CD4-positive, alpha-beta T cell treated with Interleukin-6 for 4 hours (primary cell): ENCODE measurements at regions not wholly inside any gene's neighbourhood (a gene's known extent, or its start where the extent isn't known, plus 50 kb on each side); places are given as distances from the start of the nearest gene placed in this dataset.

Experiments
- DNase-seq: peaks from one replicate; pipeline ENCODE4 v3.0.0-alpha.2; 2020; ENCODE audit warnings: mixed read lengths

DNA sequence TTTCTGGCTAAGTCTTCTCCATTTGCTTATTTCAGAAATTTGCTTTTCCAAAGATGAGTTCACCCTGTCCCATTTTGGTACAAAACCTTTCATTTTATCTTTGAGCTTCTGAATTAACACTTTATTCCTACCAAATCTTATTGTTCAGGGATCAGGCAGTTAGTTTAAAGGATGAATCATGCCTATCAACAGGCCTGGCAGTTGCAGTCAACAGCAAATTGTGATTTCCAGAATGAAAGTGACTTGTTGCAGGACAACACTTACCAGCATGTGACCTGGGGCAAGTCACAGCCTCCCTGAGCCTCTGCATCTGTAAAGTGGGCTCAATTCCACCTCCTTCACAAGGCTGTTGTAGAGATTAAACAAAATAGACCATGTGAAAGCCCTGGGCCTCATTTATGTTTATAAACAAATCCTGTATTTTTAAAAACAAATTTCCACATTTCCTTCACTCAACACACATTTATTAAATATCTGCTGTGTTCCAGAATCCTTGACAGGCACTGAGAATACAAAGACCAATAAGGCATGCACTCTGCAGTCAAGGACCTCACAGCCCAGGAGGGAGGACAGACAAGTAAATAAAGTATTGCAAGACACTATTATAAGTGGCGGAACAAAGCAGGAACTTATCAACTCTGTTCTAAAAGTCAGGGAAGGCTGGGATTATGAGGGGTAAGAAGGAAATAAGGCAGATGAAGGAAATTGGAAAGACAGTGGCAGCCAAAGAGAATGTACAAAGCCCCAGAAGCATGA is 359.1 kb upstream of the IL12A start:
- no peak for DNase-seq

DNA sequence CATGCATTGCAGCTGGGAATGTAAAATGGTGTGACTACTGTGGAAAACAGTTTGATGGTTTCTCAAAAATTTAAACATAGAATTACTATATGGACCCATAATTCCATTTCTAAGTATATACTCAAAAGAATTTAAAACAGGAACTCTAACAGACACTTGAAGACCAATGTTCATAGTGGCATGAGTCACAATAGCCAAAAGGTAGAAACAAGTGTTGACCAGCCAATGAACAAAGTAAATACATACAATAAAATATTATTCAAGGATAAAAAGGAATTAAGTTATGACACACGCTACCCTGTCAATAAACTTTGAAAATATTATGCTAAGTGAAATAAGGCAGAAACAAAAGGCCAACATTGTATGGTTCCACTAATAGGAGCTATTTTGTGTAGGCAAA is 357.4 kb upstream of the IL12A start:
- DNase-seq, result no peak

DNA sequence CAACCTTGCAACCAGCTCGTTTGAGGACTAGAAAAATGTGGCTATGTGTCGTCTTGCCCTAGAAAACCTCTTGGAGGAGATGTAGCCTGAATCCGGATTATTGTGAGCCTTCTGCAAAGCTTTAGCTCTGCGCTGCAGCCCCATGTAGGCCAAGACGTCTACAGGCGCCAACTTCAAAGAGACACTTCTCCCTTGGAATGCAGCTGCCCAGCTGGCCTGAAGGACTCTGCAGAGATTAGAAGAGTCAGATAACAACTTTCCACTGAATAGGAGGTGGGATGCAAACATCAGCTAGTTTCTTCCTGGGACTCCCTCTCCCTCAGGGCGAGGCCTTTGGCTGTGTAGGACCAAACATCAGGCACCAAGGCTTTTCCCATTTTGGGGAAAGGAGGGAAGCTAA is 356.5 kb upstream of the IL12A start:
- no peak for DNase-seq

DNA sequence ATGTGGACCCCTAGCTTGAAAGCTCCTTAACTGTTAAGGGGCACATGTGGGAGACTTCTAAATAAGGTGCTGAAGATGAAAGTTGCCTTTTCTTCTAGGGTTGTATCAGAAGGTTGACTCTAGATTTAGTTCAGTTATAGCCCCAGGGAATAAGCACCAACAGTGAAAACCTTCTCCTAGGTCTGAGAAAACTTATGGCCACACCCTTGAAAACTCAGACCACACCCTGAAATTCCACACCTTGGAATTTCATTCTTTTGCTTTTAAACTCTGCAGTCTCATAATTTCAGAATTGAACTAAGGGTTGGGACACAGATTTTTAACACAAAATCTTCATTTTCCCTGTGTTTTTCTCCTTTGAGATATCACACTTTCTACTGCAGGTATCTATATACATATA is 355.8 kb upstream of the IL12A start:
- DNase-seq, result no peak

DNA sequence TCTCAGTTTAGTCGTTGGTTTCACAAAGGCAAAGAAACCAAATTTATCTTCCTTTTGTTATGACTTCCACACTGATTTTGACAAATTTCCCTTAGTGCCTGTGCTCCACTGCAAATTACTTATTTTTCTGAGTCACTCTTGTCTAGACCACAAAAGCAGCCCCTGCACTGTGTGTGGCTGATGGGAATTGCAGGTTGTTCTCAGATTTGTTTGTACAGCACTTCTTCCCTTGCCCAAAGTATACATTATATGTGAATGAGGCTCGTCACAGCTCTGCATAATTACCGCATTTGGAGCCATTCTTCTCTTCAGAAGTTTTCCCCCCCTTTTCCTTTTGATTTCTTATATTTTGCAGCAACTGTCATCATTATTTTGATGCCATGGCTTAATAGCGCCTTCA is 354.2 kb upstream of the IL12A start:
- DNase-seq, result no peak

DNA sequence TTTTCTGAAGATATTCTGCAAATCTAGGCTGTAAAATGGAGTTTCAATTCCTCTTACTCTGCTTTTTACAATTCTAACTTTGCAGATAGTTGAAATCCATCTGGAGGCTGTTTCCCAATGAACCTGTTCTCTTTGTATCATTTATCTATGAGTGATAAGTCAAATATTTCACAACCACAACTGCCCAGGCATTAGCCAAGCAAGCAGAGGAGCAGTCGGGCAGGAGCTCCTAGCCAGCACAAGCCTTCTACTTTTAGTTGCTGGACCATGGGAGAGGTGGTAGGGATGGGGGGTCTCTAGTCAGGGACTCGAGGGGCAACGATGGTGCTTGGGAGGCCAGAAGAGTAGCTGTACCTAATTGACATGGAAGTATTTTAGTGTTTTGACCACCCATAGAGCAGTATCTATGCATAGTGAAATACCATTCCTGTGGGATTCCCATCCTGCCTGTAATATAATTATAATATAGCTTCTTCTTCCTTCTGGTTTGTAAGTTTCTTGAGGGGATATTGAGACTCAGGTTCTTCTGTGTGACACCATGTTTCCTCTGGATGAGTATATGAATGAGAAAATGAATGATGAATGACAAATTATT is 353.5 kb upstream of the IL12A start:
- DNase-seq, result no peak

DNA sequence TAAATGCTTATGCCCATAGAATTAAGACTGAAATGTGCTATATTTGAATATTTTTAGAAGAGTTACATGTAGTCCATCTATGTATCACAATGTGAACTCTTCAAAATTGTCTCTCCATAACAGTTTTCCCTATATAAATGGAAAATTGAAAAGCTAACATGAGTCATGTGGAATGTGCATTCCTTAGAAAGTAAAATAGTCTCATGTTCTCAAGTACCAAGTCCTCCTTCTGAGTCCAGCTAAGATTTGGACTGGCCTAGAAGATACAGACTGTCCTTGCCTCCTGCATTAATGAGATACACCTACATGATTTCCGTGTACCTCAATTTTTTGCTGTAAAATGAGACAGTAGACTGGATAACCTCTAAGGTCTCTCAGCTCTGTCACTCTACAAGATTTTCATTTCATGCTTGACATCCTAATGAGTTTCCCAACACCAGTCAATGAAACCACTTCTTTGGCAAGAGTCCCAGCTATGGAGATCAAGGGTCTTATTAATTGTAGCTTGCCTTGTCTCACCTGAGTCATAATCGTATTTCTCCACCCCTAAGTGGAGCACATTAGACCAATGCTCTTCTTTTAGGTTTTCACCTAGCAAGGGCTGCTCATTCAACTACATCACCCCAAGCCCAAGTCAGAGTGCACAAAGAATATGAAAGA is 350.6 kb upstream of the IL12A start:
- no peak for DNase-seq

DNA sequence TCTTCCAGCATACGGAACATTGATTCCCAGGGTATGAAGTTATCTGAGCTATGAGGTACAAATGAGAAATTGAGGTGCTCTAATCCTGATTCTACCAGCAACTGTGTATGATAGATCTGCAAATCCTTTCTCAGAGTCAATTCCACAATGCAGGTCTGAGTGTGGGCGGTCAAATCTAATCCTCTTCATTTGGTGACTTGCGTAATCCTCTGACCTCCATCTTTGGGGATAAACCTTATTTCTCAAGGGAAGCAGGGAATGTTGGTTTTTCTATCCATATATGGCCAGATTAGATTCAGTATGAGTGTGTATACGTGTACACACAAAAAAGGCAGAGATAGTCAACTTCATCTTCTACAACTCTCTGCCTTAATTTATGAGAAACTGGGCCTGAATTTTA is 348.4 kb upstream of the IL12A start:
- DNase-seq, result no peak

DNA sequence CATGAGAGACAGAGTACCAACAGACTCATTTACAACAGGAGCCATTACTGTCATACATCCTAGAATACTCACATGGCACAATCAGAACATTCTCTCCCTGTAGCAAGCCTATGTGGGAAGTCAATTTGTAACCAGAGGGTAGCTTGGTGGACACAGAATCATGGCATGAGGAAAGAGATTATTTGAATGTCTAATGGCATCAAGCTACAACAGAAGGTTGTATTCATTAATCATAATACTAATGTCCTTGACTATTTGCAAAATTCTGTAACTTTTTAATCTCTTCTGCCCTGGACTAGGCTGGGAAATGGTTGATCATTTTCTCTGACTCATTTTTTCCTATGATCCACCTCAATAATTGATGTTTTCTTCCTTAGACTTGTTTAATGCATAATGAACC is 345.2 kb upstream of the IL12A start:
- DNase-seq, result no peak

DNA sequence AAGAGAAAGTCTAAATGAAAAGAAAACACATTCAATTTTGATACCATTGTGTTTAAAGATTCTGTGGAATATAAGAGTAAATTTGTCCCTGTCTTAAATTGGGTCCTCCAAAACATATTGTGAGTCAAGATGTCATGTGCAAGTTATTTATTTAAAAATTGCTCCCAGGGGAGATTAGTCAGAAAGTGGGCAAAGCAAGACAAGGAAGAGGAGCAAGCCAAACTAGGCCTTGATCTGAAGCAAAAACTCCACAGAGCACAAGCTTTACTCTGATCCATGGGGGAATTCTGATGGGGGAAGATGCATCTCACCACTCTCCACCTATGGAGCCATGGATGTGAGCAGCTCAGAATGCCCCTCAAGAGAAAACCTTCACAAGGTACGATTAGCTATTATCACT is 342.8 kb upstream of the IL12A start:
- DNase-seq, result no peak

DNA sequence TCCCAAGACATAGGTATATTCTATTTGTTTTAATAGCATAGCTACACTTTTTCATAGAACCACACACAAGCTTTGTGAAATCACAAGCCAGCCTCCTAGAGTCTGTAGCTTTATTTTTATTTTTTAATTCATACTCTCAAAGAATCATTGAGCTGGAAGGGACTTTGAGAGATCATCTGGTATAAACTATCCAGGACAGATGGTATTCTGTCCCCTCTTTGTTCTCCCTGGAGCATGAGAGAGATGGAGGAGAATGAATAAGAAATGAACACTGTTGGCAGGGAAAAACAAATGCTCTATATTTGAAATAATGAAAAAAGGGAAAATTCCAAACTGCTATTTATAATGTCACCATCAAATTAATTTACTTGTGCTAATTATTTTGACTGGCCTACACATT is 338.7 kb upstream of the IL12A start:
- no peak for DNase-seq

DNA sequence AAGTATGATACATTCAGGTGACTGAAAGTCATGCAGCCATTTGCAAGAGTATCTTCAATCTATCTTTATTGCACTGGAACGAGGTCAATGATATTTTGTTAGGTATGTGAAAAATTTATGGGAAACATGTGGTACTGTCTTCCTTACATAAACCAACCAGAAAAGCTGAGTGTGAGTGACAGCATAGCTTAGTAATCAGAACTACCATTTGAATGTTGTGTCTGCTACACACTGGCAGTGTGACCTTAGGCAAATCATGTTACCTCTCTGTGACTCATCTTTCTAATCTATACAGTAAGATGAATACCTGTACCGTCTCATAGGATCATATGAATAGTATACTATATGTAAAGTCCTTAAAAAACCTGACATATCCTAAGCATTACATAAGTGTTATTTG is 337.9 kb upstream of the IL12A start:
- DNase-seq, result no peak

DNA sequence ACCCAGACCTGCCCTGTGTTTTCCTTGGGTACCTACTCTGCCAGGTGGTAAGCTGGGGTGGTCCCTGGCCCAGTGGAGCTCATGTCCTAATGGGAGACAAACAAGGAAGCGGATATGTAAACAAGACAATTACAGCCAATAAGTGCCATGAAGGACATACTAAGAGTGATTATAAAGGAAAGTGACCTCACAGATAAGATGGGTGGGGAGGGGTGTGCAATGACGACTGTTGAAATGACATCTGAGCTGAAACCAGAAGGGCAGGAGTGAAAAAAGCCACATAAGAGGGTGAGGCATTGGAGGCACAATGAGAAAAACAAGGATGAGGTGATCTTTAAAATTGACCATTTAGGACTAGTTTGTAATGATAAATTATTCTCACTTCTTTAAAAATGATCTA is 336.2 kb upstream of the IL12A start:
- DNase-seq, result no peak

DNA sequence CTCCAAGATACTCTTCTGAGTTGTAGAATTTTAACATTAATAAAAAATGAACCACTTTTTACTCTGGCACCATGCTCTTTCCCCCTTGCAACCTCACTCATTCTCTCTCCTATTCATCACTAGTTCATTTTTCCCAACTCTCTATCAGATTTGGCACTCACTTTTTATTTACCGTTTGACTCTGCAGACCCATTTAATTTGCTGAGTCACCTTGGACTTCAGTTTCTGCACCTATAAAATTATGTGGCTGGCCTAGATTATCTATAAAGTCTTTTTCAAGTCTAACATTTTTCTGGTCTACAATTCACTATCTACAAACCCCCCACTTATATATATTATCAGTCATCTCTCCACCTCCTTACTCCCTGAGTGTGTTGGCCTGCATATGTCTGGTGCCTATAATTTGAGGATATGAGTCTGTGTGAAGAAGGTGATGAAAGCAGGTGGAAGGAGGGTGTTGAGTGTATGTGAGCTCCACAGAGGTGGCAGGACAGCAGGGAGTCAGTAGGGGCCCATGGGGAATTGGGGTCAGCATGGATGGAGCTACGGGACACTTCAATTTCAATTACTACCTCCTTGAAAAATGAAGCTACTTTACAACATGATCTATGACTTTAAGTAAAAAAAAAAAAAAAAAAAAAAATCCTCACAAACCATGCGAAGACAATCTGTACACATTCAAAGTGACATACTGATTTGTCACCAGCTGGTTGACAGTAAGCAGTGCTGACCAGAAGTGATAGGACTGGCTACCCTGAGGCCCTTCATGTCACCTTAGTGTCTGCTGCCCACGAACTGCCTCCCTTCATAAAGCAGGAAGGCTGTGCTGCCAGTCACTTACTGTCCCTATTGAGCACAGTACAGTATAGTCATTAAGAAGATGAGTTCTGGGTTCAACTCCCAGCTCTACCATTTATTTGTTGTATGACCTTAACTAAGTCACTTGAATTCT is 334.2 kb upstream of the IL12A start:
- no peak for DNase-seq

DNA sequence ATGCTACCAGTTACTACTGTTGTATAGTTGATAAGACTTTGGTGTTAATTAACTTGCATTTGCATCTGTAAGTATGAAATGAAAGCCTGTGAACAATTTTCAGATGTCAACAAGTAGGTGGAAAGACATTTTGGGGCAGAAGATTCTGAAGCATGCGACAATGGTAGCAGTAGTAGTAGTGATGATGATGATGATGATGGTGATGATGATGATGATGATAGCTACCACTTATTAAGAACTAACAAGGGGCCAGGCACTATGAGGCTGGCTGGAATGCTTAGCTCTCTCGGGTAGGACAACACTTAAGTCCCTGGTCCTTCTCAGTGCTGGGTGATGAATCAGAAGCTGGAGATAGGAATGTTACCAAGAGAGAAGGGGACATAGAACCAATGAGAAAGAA is 333.4 kb upstream of the IL12A start:
- DNase-seq, result no peak

DNA sequence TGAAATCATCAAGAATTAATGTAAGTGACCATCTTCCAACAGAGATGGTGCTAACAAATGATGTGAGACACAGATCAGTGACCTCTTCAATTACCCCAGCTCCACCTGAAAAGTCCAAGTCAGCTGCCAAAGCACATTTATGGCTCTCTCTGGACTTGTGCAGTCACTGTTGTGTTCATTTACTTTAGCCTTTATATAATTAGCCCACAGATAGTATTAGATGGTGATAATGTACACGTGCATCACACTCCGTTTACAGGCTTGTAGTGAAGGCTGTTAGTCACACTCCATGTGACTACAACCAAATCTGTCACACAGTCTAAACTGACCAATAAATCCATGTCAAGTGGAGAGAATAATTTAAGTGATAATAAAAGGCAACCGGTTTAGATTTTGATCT is 331.5 kb upstream of the IL12A start:
- DNase-seq, result no peak

DNA sequence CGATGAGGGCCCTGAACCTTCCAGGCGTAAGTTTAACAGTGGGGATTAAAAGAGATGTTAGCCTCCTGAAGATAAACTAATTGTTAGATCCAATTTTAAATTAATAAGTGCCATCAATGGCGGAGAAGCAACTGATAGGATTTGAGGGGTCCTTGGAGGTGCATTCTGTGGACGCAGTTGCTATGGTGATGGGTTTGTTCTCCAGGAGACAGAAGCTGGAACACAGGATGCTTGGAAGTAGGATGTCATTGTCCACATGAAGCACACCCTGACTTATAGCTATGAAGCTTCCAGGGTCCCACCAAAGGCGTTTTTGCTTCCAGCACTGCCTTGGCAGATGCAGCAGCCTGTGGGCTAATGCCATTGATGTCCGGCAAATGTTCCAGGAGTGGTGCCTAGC is 331.0 kb upstream of the IL12A start:
- no peak for DNase-seq

DNA sequence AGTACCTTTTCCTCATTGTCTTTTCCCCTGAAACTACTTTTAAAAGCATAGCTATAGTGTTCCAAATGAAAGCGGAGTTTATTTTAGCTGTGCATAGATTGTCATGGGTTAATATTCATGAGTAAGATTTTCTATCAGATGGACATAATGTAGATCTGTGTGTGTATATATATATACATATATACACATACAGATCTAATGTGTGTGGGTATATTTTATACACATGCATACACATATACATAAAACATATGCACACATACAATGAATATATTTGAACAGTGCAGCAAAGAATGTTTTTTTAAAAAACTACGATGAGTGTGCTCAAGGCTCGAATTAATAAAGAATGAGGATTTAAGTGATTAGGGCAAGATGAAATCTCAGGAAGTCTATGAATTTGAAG is 328.3 kb upstream of the IL12A start:
- DNase-seq, result no peak

DNA sequence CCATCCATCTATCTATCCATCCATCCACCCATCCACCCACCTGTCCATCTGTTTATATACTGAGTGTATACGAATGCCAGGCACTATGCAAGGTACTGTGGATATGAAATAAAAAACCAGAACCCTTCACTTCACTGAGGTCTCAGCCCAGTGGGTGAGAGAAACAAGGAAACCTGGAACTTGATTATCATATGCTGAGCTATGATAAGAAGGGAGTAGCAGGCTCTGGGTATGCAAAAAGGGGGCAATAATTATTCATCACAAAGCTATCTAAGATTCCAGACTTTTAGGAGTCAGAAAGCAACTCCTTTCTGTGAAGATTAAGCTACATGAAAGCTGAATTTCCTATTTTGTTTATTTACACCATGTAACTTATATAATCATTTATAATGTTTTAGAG is 327.7 kb upstream of the IL12A start:
- DNase-seq, result no peak

DNA sequence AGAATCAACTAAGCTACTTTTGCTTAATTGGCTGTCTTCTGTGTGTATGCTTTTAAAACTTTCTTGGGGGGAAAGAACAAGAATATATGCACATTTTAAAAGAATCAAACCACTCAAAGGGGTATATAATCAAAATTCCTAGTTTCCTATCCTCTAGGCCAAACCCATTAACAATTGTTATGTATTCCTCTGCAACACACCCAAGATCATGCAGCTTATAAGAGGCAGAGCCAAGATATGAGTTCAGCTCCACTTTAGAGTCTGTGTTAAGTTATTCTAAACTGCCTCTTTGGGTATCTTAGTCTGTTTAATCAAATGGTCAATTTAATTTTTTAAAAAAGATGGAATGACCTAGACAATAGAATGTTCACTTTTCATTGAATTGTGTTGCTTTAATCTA is 326.1 kb upstream of the IL12A start:
- no peak for DNase-seq

DNA sequence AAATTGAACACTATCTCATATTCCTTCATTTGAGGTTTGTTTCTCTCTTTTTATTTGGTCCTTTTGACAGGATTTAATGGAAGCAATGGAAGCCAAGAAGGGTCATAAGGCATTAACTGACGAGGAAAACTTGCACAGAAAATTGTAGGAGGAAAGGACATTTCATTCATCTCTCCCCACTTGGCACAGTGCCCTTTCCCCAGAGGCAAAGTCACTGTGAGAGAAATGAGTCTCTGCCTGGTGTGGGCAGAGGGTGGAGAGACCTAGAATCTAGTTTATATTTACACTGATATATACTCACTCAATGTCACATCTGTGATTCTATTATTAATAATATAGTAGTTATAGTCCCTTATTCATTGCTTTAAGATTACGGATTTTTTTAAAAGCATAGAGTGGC is 324.6 kb upstream of the IL12A start:
- DNase-seq, result no peak

DNA sequence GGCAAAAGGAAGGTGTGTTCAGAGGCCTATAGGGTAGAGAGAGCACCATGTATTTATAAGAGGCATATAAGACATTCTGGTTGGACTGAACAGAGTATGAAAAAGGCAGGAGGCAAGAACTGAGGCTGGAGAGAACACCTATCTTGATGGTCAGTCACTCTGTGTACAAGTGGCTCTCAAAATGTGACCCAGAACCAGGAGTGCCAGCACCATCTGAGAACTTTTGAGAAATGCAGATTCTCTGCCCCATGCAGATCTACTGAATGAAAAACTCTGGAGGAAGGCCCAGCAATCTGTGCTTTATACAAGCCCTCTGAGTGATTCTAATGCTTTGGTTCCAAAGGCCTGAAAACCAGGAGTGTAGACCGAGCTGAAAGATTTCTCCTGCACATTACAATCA is 324.0 kb upstream of the IL12A start:
- DNase-seq, result no peak

DNA sequence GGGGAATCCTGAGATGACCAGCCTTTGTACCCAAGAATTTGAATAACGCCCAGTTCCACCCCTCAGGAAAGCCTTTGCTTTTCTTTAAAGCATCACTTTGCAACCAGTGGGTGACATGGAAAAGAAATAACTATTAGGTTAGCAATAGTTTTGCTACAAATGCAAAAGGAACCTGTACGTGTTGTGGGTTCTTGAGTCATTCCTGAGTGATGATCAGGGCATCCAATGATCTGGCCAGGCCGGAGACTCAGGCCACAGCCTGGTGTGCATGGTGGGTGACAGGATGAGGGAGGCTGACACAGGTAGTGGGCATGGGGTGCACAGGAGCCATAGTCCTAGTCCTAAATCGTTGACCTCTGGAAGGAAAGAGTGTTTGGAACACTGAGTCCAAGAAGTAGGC is 321.4 kb upstream of the IL12A start:
- DNase-seq, result no peak

DNA sequence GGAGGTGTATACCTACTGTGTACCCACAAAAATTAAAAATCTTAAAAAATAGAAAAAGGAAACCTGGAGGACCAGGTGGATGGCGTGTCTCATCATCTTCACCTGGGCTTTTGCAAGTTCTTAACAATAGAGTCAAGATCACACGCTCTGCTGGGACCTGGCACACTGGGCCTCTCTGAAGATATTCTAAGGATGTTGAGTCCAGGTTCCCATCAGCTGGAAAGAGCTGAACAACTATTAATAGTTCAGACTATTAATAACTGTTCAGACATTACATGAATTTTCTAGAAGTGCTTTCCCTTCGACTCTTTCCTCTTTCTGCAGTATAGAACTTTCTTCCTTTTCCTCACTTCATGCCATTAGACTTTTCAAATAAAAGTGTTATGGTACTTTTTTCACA is 320.2 kb upstream of the IL12A start:
- no peak for DNase-seq
